ENCODE measurements at regions not wholly inside any gene's neighbourhood (a gene's known extent, or its start where the extent isn't known, plus 50 kb on each side); places are given as distances from the start of the nearest gene placed in this dataset.

GRCh38 chr4:147343692-147344091, 137.2 kb upstream of the EDNRA start:
- Histone ChIP-seq H3K36me3 (no peaks in the 10 kb centered on the region), H3K27me3 (no peaks in the 10 kb centered on the region), H3K9me3 (no peaks in the 10 kb centered on the region), H3K4me3 (no peak overlapping the region), H3K27ac (no peak overlapping the region), H3K4me1 (peaks cover 0 to 9% (median 0%) of the 10 kb centered on the region in 9 donors)
- TF ChIP-seq CTCF (IDR thresholded peaks at IDR 0.05), result no peak
- DNase-seq (no peak), ATAC-seq (no peak)
- whole genome bisulfite sequencing, 2 donors, result 68 to 89% methylated on average over 1 of the region's 1 CpG
- intact Hi-C loops (cut with DNase I), result no loop called here

GRCh38 chr4:147345662-147346061, 135.2 kb upstream of the EDNRA start:
- ATAC-seq (no peak), DNase-seq (no peak)
- no peaks in the 10 kb centered on the region for H3K9me3 ChIP-seq
- no peak overlapping the region for H3K4me3 ChIP-seq
- peaks cover 0 to 4% (median 0%) of the 10 kb centered on the region in 9 donors for H3K4me1 ChIP-seq
- no peak for TF ChIP-seq CTCF (IDR thresholded peaks at IDR 0.05)
- intact Hi-C loops (cut with DNase I), result no loop called here
- no peaks in the 10 kb centered on the region for H3K36me3 ChIP-seq
- H3K27me3 ChIP-seq, result no peaks in the 10 kb centered on the region
- 65 to 72% methylated on average over 1 of the region's 1 CpG for WGBS, 2 donors
- H3K27ac ChIP-seq, result no peak overlapping the region

- no peak for TF ChIP-seq CTCF (IDR thresholded peaks at IDR 0.05)
- no peaks in the 10 kb centered on the region for H3K27me3 ChIP-seq
- no peaks in the 10 kb centered on the region for H3K9me3 ChIP-seq
- DNase-seq (no peak), ATAC-seq (no peak)
- intact Hi-C loops (cut with DNase I), result no loop called here
- H3K36me3 ChIP-seq, result no peaks in the 10 kb centered on the region
- H3K27ac ChIP-seq, result no peak overlapping the region
- 81 to 95% methylated on average over 8 of the region's 8 CpGs for WGBS, 2 donors
- no peak overlapping the region for H3K4me3 ChIP-seq
- H3K4me1 ChIP-seq, result no peaks in the 10 kb centered on the region
Measured at GRCh38 chr4:147347217-147347616, 133.7 kb upstream of the EDNRA start.

- no peak for TF ChIP-seq CTCF (IDR thresholded peaks at IDR 0.05)
- Histone ChIP-seq H3K9me3 (no peaks in the 10 kb centered on the region), H3K27ac (no peak overlapping the region), H3K4me1 (peaks cover 0 to 8% (median 0%) of the 10 kb centered on the region in 9 donors), H3K27me3 (no peaks in the 10 kb centered on the region), H3K4me3 (no peak overlapping the region), H3K36me3 (no peaks in the 10 kb centered on the region)
- ATAC-seq (no peak), DNase-seq (no peak)
- intact Hi-C loops (cut with DNase I), result no loop called here
- 78 to 79% methylated on average over 3 of the region's 3 CpGs for WGBS, 2 donors
Measured at GRCh38 chr4:147349193-147349592, 131.7 kb upstream of the EDNRA start.

Measured in heart right ventricle (tissue), 16 donors.